HUES48 (cell line): ENCODE measurements at regions not wholly inside any gene's neighbourhood (a gene's known extent, or its start where the extent isn't known, plus 50 kb on each side); places are given as distances from the start of the nearest gene placed in this dataset.

Experiments used
- H3K27ac ChIP-seq: one replicate; pipeline ENCODE4 v1.7.0; 2013; ENCODE audit warnings: low read depth, low read length, inconsistent platforms
- H3K27me3 ChIP-seq: 2 replicates; pipeline ENCODE4 v1.6.1; 2013; ENCODE audit warnings: mild to moderate bottlenecking, low read length; ENCODE audit not compliant: control insufficient read depth, insufficient read depth
- H3K36me3 ChIP-seq: 2 replicates; pipeline ENCODE4 v1.6.1; 2013; ENCODE audit warnings: low read length; ENCODE audit not compliant: control insufficient read depth, insufficient read depth
- H3K4me1 ChIP-seq: 2 replicates; pipeline ENCODE4 v1.6.1; 2013; ENCODE audit warnings: mild to moderate bottlenecking, low read length; ENCODE audit not compliant: control insufficient read depth, insufficient read depth
- H3K4me3 ChIP-seq: 2 replicates; pipeline ENCODE4 v1.5.1; 2013; ENCODE audit warnings: mild to moderate bottlenecking, low read depth, low read length
- H3K9ac ChIP-seq: 2 replicates; pipeline ENCODE4 v1.6.1; 2013; ENCODE audit warnings: mild to moderate bottlenecking, low read depth, low read length, moderate library complexity
- H3K9me3 ChIP-seq: 2 replicates; pipeline ENCODE4 v1.6.1; 2013; ENCODE audit warnings: low read length; ENCODE audit not compliant: control insufficient read depth, insufficient read depth

DNA sequence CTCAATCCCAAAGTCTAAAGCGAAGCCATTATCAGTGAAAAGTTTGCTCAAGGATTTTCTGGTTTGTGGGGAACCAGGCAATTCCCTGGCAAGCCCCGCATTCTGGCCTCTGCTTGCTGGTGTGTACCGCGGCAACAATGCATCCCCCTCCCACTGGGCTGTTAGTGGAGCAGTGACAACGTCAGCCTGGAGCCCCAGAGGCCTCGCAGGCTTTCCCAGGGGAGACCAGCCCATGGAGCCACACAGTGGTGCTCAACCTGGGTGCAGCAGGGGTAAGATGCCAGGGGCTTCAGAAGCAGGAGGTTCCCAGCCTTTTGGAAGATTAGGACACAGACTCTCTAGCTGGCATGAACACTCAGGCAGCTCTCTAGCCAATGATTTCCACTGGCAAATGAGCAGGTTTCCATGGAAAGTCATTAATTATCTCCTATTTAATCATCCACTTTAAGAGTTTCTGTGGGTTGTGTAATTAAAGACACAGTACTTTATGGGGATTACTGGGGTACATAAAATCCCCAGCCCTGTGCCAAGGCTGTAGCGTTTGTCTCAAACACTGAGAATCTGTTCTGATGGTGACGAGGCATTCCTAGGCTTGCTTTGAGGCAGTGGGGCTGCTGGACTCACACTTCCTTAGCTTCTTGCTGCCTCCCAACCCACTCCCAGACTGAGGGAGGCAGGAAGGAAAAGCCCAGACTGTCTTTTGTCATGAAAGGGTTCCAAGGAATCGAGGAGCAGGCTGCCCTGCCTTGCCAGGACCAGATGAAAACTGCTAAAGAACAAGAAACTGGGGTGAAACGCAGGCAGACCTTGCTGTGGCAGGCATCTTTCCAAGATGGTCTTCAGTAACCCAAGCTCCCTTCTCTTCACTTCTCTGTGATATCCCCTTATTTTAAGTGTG, 411.9 kb upstream of the SHH start:
- no peak overlapping the region for H3K4me3 ChIP-seq
- 0 out of 2 replicates have a peak, but pooled peaks cover 3% of the 10 kb centered on the region for H3K9me3 ChIP-seq
- no peaks in the 10 kb centered on the region for H3K4me1 ChIP-seq
- H3K27me3 ChIP-seq = no peaks in the 10 kb centered on the region
- no peak overlapping the region for H3K9ac ChIP-seq
- H3K27ac ChIP-seq = no peak overlapping the region
- H3K36me3 ChIP-seq = no peaks in the 10 kb centered on the region

DNA sequence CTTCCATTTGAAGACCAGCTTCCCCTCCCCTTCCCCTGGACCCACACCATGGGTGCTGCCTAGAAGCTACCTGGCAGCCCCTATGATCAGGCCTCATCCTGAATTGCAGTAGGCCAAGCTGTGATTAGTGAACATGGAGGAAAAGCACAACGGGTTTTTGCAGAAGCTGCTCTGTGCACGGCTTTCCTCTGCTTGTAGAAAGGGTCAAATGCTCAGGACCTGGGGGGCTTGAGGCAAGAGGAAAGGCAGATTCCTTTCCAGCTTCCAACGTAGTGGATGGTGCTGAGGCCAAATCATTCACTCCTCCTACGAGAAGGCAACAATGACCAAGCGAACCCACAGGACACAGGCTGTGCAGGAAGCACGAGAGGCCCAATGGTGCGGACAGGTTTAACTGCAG, 410.3 kb upstream of the SHH start:
- no peak overlapping the region for H3K9ac ChIP-seq
- H3K27ac ChIP-seq = no peak overlapping the region

DNA sequence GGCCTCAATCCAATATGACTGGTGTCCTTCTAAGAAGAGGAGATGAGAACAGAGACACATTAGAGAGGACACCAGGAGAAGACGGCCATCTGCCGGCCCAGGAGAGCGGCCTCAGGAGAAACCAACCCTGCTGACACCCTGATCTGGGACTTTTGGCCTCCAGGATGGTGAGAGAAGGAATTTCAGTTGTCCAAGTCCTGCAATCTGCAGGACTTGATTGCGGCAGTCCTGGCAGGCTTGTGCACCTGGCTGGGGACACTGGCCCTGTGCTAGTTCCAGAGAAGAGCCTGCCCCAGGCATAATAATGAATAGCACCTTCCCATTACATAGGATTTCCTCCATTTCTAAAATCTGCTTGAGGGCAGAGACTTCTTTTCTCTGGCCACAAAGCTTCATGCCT, 409.9 kb upstream of the SHH start:
- H3K4me3 ChIP-seq = no peak overlapping the region
- no peak overlapping the region for H3K9ac ChIP-seq
- H3K27me3 ChIP-seq = no peaks in the 10 kb centered on the region
- H3K36me3 ChIP-seq = no peaks in the 10 kb centered on the region
- H3K4me1 ChIP-seq = no peaks in the 10 kb centered on the region
- H3K27ac ChIP-seq = no peak overlapping the region
- 0 out of 2 replicates have a peak, but pooled peaks cover 3% of the 10 kb centered on the region for H3K9me3 ChIP-seq

More for the DNA sequence above, 410.3 kb upstream of the SHH start:
- Histone ChIP-seq H3K4me3 (no peak overlapping the region), H3K27me3 (no peaks in the 10 kb centered on the region), H3K9me3 (0 out of 2 replicates have a peak, but pooled peaks cover 3% of the 10 kb centered on the region), H3K4me1 (no peaks in the 10 kb centered on the region), H3K36me3 (no peaks in the 10 kb centered on the region)

DNA sequence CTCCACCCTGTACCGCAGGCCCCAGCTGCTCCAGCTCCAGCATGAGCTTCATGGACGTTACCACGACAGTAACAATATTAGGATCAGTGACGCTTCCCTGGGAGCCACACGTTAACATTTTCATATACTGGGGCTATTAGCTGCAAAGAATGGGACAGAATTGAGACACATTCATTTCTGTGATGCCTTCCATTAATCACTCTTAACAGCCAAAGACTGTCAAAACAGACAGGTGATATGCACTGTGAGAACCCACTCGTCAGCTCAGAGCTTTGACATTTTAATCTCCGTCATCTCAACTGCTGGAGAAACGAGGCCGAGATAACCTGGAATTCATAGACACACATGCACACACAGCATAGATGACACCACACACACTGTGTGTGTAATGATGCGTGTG, 408.4 kb upstream of the SHH start:
- 0 out of 2 replicates have a peak, but pooled peaks cover 3% of the 10 kb centered on the region for H3K9me3 ChIP-seq
- H3K4me1 ChIP-seq = no peaks in the 10 kb centered on the region
- no peaks in the 10 kb centered on the region for H3K36me3 ChIP-seq
- H3K9ac ChIP-seq = no peak overlapping the region
- no peaks in the 10 kb centered on the region for H3K27me3 ChIP-seq
- no peak overlapping the region for H3K4me3 ChIP-seq
- H3K27ac ChIP-seq = no peak overlapping the region

DNA sequence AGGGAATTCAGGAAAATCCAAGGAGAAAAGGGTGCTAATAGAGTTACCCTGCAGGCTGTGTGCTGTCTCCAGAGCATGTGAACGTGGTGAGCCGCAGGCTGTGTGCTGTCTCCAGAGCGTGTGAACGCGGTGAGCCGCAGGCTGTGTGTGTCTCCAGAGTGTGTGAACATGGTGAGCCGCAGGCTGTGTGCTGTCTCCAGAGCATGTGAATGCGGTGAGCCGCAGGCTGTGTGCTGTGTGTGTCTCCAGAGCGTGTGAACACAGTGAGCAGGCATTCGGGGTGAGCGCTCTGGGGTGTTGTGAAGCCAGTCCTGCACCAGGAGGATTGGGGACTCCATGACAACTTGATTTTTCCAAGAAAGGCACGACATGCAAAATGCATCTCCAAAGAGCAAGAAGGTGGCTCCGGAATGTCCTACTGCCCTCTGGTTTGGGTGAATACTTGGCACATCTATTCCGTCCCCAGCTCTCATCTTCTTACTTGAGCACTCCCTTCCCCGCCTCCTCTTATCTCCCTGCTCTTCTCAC, 407.9 kb upstream of the SHH start:
- no peak overlapping the region for H3K4me3 ChIP-seq
- no peak overlapping the region for H3K9ac ChIP-seq
- no peaks in the 10 kb centered on the region for H3K4me1 ChIP-seq
- 0 out of 2 replicates have a peak, but pooled peaks cover 1% of the 10 kb centered on the region for H3K9me3 ChIP-seq
- no peaks in the 10 kb centered on the region for H3K36me3 ChIP-seq
- no peak overlapping the region for H3K27ac ChIP-seq
- H3K27me3 ChIP-seq = no peaks in the 10 kb centered on the region

DNA sequence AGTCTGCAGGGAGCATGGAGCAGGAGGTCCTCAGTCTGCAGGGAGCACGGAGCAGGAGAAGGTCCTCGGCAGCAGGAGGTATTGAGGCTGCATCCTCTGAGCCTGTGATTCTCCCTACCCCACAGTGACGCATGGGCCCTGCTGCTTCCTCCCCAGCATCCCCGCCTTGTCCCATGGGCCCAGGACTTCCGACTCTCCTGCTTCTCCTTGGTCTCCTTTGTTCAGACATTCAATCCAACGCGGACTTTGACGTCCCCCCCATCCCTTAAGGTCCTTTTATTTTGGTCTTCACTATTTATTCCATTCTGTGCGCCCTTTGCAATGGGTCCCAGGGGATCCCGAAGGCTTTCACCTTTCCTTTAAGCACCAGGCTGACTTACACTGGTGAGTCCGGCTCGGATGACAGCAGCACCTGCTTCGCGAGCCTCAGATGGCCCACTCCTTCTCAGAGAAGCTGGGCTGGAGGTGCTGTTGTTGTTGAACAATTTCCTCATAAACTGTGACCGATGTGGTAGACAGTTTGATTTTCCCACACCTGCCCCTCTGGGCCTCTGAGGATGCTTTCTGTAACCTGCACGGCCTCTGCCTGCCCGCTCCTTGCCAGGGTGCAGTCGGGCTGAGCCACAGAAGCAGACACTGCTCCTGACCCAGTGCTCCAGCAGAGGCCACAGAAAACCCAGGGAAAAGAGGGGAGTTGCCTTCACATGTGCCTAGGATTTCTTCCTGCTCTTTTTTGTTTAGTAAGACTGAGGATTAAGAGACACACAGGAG, 407.2 kb upstream of the SHH start:
- Histone ChIP-seq H3K27me3 (no peaks in the 10 kb centered on the region), H3K27ac (no peak overlapping the region), H3K4me1 (no peaks in the 10 kb centered on the region), H3K4me3 (no peak overlapping the region), H3K9ac (no peak overlapping the region), H3K9me3 (no peaks in the 10 kb centered on the region), H3K36me3 (no peaks in the 10 kb centered on the region)

DNA sequence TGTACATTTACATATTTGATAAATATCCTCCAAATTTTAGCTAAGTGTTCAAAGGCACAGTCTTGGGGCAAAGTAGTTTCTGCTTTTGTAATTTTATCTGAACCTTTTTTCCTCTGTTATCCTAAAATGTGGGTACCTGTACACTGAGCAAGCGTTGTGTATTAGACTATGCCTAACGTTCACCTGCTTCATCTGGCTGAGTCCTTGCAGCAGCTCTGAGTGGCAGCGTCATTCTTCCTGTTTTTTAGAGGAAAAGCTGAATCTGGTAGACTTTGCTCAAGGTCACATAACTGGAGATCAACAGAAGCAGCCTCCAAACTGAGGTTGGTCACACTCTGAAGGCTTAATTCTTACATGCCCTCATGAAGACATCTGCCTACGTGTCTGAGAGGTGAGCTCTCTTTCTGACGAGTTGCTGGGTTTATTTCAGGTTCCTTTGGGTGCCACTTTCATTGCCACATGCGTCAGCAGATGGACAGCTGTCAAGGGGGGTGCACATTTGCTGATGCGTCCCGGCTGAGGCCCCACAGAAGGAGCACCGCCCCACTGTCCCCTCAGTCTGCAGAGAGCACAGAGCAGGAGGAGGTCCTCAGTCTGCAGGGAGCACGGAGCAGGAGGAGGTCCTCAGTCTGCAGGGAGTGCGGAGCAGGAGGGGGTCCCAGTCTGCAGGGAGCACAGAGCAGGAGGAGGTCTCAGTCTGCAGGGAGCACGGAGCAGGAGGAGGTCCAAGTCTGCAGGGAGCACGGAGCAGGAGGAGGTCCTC, 406.5 kb upstream of the SHH start:
- no peaks in the 10 kb centered on the region for H3K27me3 ChIP-seq
- no peaks in the 10 kb centered on the region for H3K36me3 ChIP-seq
- no peaks in the 10 kb centered on the region for H3K4me1 ChIP-seq

DNA sequence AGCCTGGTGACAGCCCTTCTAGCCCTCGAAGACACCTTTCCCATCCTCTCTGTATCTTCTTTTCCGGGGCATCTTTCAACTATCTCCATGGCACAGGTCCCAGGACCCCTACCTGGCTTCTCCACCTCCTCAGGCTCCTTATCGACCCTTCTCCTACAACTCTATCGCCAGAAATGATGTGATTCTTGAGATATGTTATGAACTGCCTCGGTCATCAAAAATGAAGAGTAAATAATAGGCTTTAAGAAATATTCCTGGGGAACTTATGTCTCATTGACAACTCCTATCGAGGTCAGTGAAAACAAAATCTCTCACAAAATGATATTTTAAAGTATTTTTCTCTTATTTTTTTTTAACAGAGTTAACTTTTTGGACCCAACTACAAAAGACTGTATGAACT, 405.5 kb upstream of the SHH start:
- no peaks in the 10 kb centered on the region for H3K27me3 ChIP-seq

More for the DNA sequence above, 406.5 kb upstream of the SHH start:
- no peaks in the 10 kb centered on the region for H3K9me3 ChIP-seq
- no peak overlapping the region for H3K9ac ChIP-seq
- no peak overlapping the region for H3K27ac ChIP-seq
- no peak overlapping the region for H3K4me3 ChIP-seq

DNA sequence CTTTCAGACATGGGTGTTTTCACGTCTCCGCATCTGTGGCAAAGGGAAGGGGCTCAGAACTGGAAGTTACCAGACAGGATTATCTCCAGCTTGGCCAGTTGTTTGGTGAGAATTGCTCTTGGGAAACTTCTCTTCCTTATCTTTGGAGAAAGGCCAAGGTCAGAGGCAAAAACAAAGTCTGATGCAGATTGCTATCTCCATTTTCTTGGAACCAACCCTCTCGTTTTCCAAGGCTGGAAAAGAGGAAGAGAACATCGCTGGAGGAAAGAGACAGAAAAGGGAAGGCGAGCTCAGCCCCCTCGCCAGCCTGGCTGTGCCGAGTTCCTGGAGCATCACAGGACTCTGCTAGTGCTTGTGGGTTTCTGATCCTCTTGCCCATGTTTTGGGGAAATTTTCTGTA, 396.8 kb upstream of the SHH start:
- Histone ChIP-seq H3K27me3 (no peaks in the 10 kb centered on the region), H3K4me3 (no peak overlapping the region), H3K36me3 (no peaks in the 10 kb centered on the region), H3K9me3 (no peaks in the 10 kb centered on the region), H3K27ac (no peak overlapping the region), H3K9ac (no peak overlapping the region), H3K4me1 (no peaks in the 10 kb centered on the region)

More for the DNA sequence above, 405.5 kb upstream of the SHH start:
- H3K4me1 ChIP-seq = no peaks in the 10 kb centered on the region
- H3K27ac ChIP-seq = no peak overlapping the region
- no peak overlapping the region for H3K4me3 ChIP-seq
- H3K9me3 ChIP-seq = no peaks in the 10 kb centered on the region
- H3K36me3 ChIP-seq = no peaks in the 10 kb centered on the region
- no peak overlapping the region for H3K9ac ChIP-seq

DNA sequence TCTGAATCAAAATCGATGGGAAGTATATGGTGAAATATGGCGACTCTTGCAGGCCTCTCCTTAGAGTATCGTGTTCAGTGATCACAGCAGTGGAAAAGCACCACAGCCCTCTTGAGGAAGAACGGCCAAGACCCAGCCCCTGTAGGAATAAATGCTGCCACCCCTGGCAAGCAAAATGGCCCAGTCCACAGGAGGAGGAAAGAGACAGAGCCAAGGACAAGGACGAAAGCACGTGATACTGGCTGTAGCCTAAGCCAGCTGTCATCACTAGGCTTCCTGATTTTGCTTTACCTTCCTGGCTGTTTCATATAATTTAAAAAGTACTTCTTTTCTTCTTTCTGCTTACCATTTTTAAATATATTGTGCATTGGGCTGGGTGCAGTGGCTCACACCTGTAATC, 395.0 kb upstream of the SHH start:
- Histone ChIP-seq H3K4me1 (no peaks in the 10 kb centered on the region), H3K9me3 (no peaks in the 10 kb centered on the region), H3K9ac (no peak overlapping the region), H3K36me3 (no peaks in the 10 kb centered on the region), H3K27ac (no peak overlapping the region), H3K27me3 (no peaks in the 10 kb centered on the region), H3K4me3 (no peak overlapping the region)
